HEK293 (cell line): ENCODE measurements at regions not wholly inside any gene's neighbourhood (a gene's known extent, or its start where the extent isn't known, plus 50 kb on each side); places are given as distances from the start of the nearest gene placed in this dataset.

Experiments used
- CTCF ChIA-PET: fragments of 350-600 bp; formaldehyde crosslinking; extraction: SDS; loops from one replicate; lab custom pipeline; 2021; ENCODE audit warnings: antibody characterized with exemption; lab: Yijun Ruan, JAX
- POLR2A ChIA-PET: fragments of 300-600 bp; formaldehyde crosslinking; extraction: SDS; loops from one replicate; lab custom pipeline; 2020; ENCODE audit warnings: antibody characterized with exemption, inconsistent platforms; lab: Yijun Ruan, JAX
- H3K27ac ChIP-seq: fragments of 200-500 bp; sonication (Bioruptor generic); 2 replicates; pipeline ENCODE4 v1.5.1; 2014; ENCODE audit warnings: low read depth, low read length, control low read depth, inconsistent platforms; ENCODE audit errors: extremely low read depth
- H3K36me3 ChIP-seq, 2 experiments: fragments of 200-500 bp in 1 of 2; sonication (Bioruptor generic) in 1 of 2; 1 replicate in 1 of 2; 2 replicates in 1 of 2; pipeline ENCODE4 v1.5.1; 2014 to 2017; ENCODE audit warnings: inconsistent platforms in 2 of 2, low read length in 2 of 2; ENCODE audit not compliant: control insufficient read depth in 2 of 2, insufficient read depth in 1 of 2
- H3K4me1 ChIP-seq: fragments of 200-500 bp; sonication (Bioruptor generic); 2 replicates; pipeline ENCODE4 v1.5.1; 2014; ENCODE audit warnings: mild to moderate bottlenecking, low read length, inconsistent platforms; ENCODE audit not compliant: control insufficient read depth, insufficient read depth
- H3K4me3 ChIP-seq: 2 replicates; pipeline ENCODE4 v1.5.1; 2011; ENCODE audit warnings: low read depth, mild to moderate bottlenecking, control low read depth, low read length, moderate library complexity
- H3K9me3 ChIP-seq: fragments of 200-500 bp; sonication (Bioruptor generic); 2 replicates; pipeline ENCODE4 v1.5.1; 2014; ENCODE audit warnings: low read depth, low read length, inconsistent platforms; ENCODE audit not compliant: control insufficient read depth, insufficient read depth
- HIC1 ChIP-seq: fragments of 450-650 bp; formaldehyde crosslinking; IDR thresholded peaks from 2 replicates; pipeline ENCODE4 v1.5.1; 2016; ENCODE audit warnings: missing biosample characterization, missing genetic modification characterization
- PBX3 ChIP-seq: sonication (generic); formaldehyde crosslinking; IDR thresholded peaks from 2 replicates; pipeline ENCODE4 v1.8.1; 2022; ENCODE audit warnings: mild to moderate bottlenecking, moderate library complexity, missing genetic modification reagents
- RBAK ChIP-seq: fragments of 450-650 bp; formaldehyde crosslinking; IDR thresholded peaks from 2 replicates; pipeline ENCODE4 v1.5.1; 2016; ENCODE audit warnings: missing biosample characterization, missing genetic modification characterization
- ZBTB21 ChIP-seq: fragments of 450-650 bp; formaldehyde crosslinking; IDR thresholded peaks from 2 replicates; pipeline ENCODE4 v1.5.1; 2017; ENCODE audit warnings: missing biosample characterization, missing genetic modification characterization
- ZBTB44 ChIP-seq: fragments of 450-650 bp; IDR thresholded peaks from 2 replicates; pipeline ENCODE4 v1.5.1; 2018; ENCODE audit warnings: missing biosample characterization, mild to moderate bottlenecking, missing genetic modification characterization
- ZBTB8A ChIP-seq: fragments of 450-650 bp; formaldehyde crosslinking; IDR thresholded peaks from 2 replicates; pipeline ENCODE4 v1.5.1; 2016; ENCODE audit warnings: missing biosample characterization, missing genetic modification characterization
- ZFHX2 ChIP-seq: fragments of 450-650 bp; formaldehyde crosslinking; conservative IDR thresholded peaks from 2 replicates; pipeline ENCODE4 v1.5.1; 2016; ENCODE audit warnings: missing biosample characterization, missing genetic modification characterization
- ZFP37 ChIP-seq: fragments of 450-650 bp; formaldehyde crosslinking; IDR thresholded peaks from 2 replicates; pipeline ENCODE4 v1.5.1; 2016; ENCODE audit warnings: missing biosample characterization, missing genetic modification characterization
- ZIC2 ChIP-seq: fragments of 450-650 bp; formaldehyde crosslinking; IDR thresholded peaks from 2 replicates; pipeline ENCODE4 v1.5.1; 2016; ENCODE audit warnings: missing biosample characterization, missing genetic modification characterization
- ZNF239 ChIP-seq: fragments of 450-650 bp; formaldehyde crosslinking; IDR thresholded peaks from 2 replicates; pipeline ENCODE4 v1.5.1; 2016; ENCODE audit warnings: missing biosample characterization, missing genetic modification characterization
- ZNF248 ChIP-seq: fragments of 450-650 bp; formaldehyde crosslinking; IDR thresholded peaks from 2 replicates; pipeline ENCODE4 v1.5.1; 2017; ENCODE audit warnings: missing biosample characterization, missing genetic modification characterization
- ZNF280C ChIP-seq: fragments of 450-650 bp; formaldehyde crosslinking; IDR thresholded peaks from 2 replicates; pipeline ENCODE4 v1.5.1; 2016; ENCODE audit warnings: missing biosample characterization, missing genetic modification characterization
- ZNF521 ChIP-seq: fragments of 450-650 bp; formaldehyde crosslinking; IDR thresholded peaks from 2 replicates; pipeline ENCODE4 v1.5.1; 2017; ENCODE audit warnings: missing biosample characterization, mild to moderate bottlenecking, missing genetic modification characterization
- ZNF529 ChIP-seq: fragments of 450-650 bp; formaldehyde crosslinking; IDR thresholded peaks from 2 replicates; pipeline ENCODE4 v1.5.1; 2017; ENCODE audit warnings: missing genetic modification characterization, missing biosample characterization; ENCODE audit not compliant: insufficient replicate concordance
- ZNF610 ChIP-seq: fragments of 450-650 bp; formaldehyde crosslinking; IDR thresholded peaks from 2 replicates; pipeline ENCODE4 v1.5.1; 2016; ENCODE audit warnings: missing biosample characterization, missing genetic modification characterization, borderline replicate concordance
- ZNF626 ChIP-seq: fragments of 450-650 bp; sonication (Bioruptor Pico); formaldehyde crosslinking; IDR thresholded peaks from 2 replicates; pipeline ENCODE4 v1.5.1; 2018; ENCODE audit warnings: missing biosample characterization, missing genetic modification characterization, inconsistent platforms
- ZNF629 ChIP-seq: fragments of 450-650 bp; formaldehyde crosslinking; IDR thresholded peaks from 2 replicates; pipeline ENCODE4 v1.5.1; 2017; ENCODE audit warnings: missing biosample characterization, missing genetic modification characterization
- ZNF654 ChIP-seq: fragments of 450-650 bp; formaldehyde crosslinking; IDR thresholded peaks from 2 replicates; pipeline ENCODE4 v1.5.1; 2016; ENCODE audit warnings: low read depth, missing biosample characterization, missing genetic modification characterization
- ZNF660 ChIP-seq: fragments of 450-650 bp; IDR thresholded peaks from 2 replicates; pipeline ENCODE4 v1.5.1; 2018; ENCODE audit warnings: missing biosample characterization, mild to moderate bottlenecking, missing genetic modification characterization
- ZNF670 ChIP-seq: fragments of 450-650 bp; formaldehyde crosslinking; IDR thresholded peaks from 2 replicates; pipeline ENCODE4 v1.5.1; 2016; ENCODE audit warnings: missing biosample characterization, missing genetic modification characterization, low read depth
- ZNF843 ChIP-seq: fragments of 450-650 bp; formaldehyde crosslinking; IDR thresholded peaks from 2 replicates; pipeline ENCODE4 v1.5.1; 2016; ENCODE audit warnings: missing biosample characterization, missing genetic modification characterization
- TF ChIP-seq, protein P1 (sequence below): fragments of 450-650 bp; formaldehyde crosslinking; IDR thresholded peaks from 2 replicates; pipeline ENCODE4 v1.5.1; 2016; ENCODE audit warnings: missing biosample characterization, missing genetic modification characterization

- TF ChIP-seq, protein P1, sequence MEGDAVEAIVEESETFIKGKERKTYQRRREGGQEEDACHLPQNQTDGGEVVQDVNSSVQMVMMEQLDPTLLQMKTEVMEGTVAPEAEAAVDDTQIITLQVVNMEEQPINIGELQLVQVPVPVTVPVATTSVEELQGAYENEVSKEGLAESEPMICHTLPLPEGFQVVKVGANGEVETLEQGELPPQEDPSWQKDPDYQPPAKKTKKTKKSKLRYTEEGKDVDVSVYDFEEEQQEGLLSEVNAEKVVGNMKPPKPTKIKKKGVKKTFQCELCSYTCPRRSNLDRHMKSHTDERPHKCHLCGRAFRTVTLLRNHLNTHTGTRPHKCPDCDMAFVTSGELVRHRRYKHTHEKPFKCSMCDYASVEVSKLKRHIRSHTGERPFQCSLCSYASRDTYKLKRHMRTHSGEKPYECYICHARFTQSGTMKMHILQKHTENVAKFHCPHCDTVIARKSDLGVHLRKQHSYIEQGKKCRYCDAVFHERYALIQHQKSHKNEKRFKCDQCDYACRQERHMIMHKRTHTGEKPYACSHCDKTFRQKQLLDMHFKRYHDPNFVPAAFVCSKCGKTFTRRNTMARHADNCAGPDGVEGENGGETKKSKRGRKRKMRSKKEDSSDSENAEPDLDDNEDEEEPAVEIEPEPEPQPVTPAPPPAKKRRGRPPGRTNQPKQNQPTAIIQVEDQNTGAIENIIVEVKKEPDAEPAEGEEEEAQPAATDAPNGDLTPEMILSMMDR (tag by site-specific recombination), result no peak
- no peak for TF ChIP-seq ZNF610
- TF ChIP-seq ZNF629 (tag by site-specific recombination), result no peak
- no peak for TF ChIP-seq PBX3 (CRISPR knock-in tag)
- no peak for TF ChIP-seq ZBTB8A (tag by site-specific recombination)
Observed at GRCh38 chr1:218851586-218851985, 322.1 kb upstream of the LYPLAL1 start (continued).

DNA sequence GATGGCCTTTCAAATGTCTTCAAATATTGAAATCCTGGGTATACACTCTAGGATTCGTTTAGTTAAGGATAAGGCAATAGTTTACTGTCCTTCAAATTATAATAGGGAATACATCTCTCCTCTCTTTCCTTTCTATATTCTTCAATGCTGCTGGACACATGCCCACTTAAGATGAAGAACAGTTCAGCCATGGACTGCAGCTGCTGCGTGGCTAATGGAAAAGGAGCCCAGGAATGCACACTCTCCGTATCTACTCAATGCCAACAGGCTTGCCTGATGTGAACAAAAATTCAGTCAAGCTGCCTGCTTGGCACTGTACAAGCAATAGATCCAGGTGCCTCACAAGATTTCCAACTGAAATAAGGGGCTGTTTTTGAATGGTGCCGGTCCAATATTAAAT is 321.2 kb upstream of the LYPLAL1 start:
- no peak overlapping the region for H3K4me3 ChIP-seq
- TF ChIP-seq ZNF239 (tag by site-specific recombination), result no peak
- no peak for TF ChIP-seq ZFHX2
- no peaks in the 10 kb centered on the region for H3K9me3 ChIP-seq
- CTCF ChIA-PET, result no interaction called here
- no peaks in the 10 kb centered on the region for H3K36me3 ChIP-seq
- POLR2A ChIA-PET, result no interaction called here
- no peaks in the 10 kb centered on the region for H3K4me1 ChIP-seq
- no peak overlapping the region for H3K27ac ChIP-seq

GRCh38 chr1:218863987-218864386 is 309.7 kb upstream of the LYPLAL1 start:
- ChIA-PET CTCF (no interaction called here), POLR2A (no interaction called here)
- Histone ChIP-seq H3K4me1 (no peaks in the 10 kb centered on the region), H3K4me3 (no peak overlapping the region), H3K27ac (no peak overlapping the region), H3K9me3 (no peaks in the 10 kb centered on the region), H3K36me3 (no peaks in the 10 kb centered on the region)
- TF ChIP-seq ZBTB21 (tag by site-specific recombination) (no peak), HIC1 (tag by site-specific recombination) (no peak), ZNF280C (tag by site-specific recombination) (no peak), RBAK (tag by site-specific recombination) (no peak), ZNF654 (tag by site-specific recombination) (no peak), ZFP37 (tag by site-specific recombination) (no peak), ZBTB44 (tag by site-specific recombination) (no peak), ZNF529 (tag by site-specific recombination) (no peak), ZIC2 (tag by site-specific recombination) (no peak), ZNF521 (tag by site-specific recombination) (no peak), ZNF626 (no peak), ZNF670 (tag by site-specific recombination) (no peak), ZNF843 (tag by site-specific recombination) (no peak), ZNF248 (tag by site-specific recombination) (no peak), ZNF660 (tag by site-specific recombination) (no peak)
